H9 (cell line): ENCODE measurements at regions not wholly inside any gene's neighbourhood (a gene's known extent, or its start where the extent isn't known, plus 50 kb on each side); places are given as distances from the start of the nearest gene placed in this dataset.

Source experiments
- DNase-seq: peaks from one replicate; pipeline ENCODE4 v3.0.0-alpha.2; 2017
- H2AFZ ChIP-seq: one replicate; pipeline ENCODE4 v1.6.1; 2013; ENCODE audit warnings: mild to moderate bottlenecking, low read length, control low read depth, moderate library complexity
- H2AK5ac ChIP-seq: 2 replicates; pipeline ENCODE4 v1.6.1; 2013; ENCODE audit warnings: low read length, control low read depth, mixed read lengths; ENCODE audit not compliant: insufficient read length
- H2BK120ac ChIP-seq: one replicate; pipeline ENCODE4 v1.6.1; 2013; ENCODE audit warnings: low read depth, mild to moderate bottlenecking, low read length, control low read depth, inconsistent platforms; ENCODE audit not compliant: poor library complexity, severe bottlenecking
- H2BK12ac ChIP-seq: 2 replicates; pipeline ENCODE4 v1.6.1; 2013; ENCODE audit warnings: low read length, control low read depth, mixed read lengths, low read depth; ENCODE audit not compliant: insufficient read length
- H2BK15ac ChIP-seq: 2 replicates; pipeline ENCODE4 v1.6.1; 2013; ENCODE audit warnings: low read depth, low read length, control low read depth
- H2BK20ac ChIP-seq: one replicate; pipeline ENCODE4 v1.6.1; 2013; ENCODE audit warnings: low read depth, mild to moderate bottlenecking, low read length, control low read depth, inconsistent platforms; ENCODE audit not compliant: poor library complexity, severe bottlenecking
- H2BK5ac ChIP-seq: 2 replicates; pipeline ENCODE4 v1.6.1; 2013; ENCODE audit warnings: low read length, control low read depth, mixed read lengths; ENCODE audit not compliant: insufficient read length
- H3K14ac ChIP-seq: 2 replicates; pipeline ENCODE4 v1.6.1; 2013; ENCODE audit warnings: low read length, control low read depth; ENCODE audit not compliant: insufficient read depth
- H3K18ac ChIP-seq: 2 replicates; pipeline ENCODE4 v1.6.1; 2013; ENCODE audit warnings: low read depth, mild to moderate bottlenecking, mixed read lengths, low read length, control low read depth; ENCODE audit not compliant: insufficient read length
- H3K23ac ChIP-seq: 2 replicates; pipeline ENCODE4 v1.6.1; 2013; ENCODE audit warnings: low read length, control low read depth, mixed read lengths, low read depth; ENCODE audit not compliant: insufficient read length
- H3K23me2 ChIP-seq: 2 replicates; pipeline ENCODE4 v1.6.1; 2013; ENCODE audit warnings: low read depth, mild to moderate bottlenecking, mixed read lengths, low read length, control low read depth; ENCODE audit not compliant: insufficient read length, poor library complexity, severe bottlenecking
- H3K27ac ChIP-seq: 2 replicates; pipeline ENCODE4 v1.5.1; 2013; ENCODE audit warnings: low read length, control low read depth, mixed read lengths, low read depth; ENCODE audit not compliant: insufficient read length
- H3K27me3 ChIP-seq: 2 replicates; pipeline ENCODE4 v1.6.1; 2013; ENCODE audit warnings: low read length, control low read depth, inconsistent platforms; ENCODE audit not compliant: insufficient read depth
- H3K4ac ChIP-seq: 2 replicates; pipeline ENCODE4 v1.6.1; 2013; ENCODE audit warnings: low read depth, mild to moderate bottlenecking, control low read depth, inconsistent platforms, low read length, moderate library complexity
- H3K4me1 ChIP-seq: 2 replicates; pipeline ENCODE4 v1.6.1; 2013; ENCODE audit warnings: low read length, control low read depth, inconsistent platforms; ENCODE audit not compliant: insufficient read depth
- H3K4me2 ChIP-seq: 2 replicates; pipeline ENCODE4 v1.6.1; 2013; ENCODE audit warnings: low read length, control low read depth, mixed read lengths; ENCODE audit not compliant: insufficient read length, insufficient read depth
- H3K56ac ChIP-seq: 2 replicates; pipeline ENCODE4 v1.6.1; 2013; ENCODE audit warnings: low read depth, mild to moderate bottlenecking, mixed read lengths, low read length, control low read depth; ENCODE audit not compliant: insufficient read length
- H3K79me1 ChIP-seq: 2 replicates; pipeline ENCODE4 v1.6.1; 2013; ENCODE audit warnings: low read depth, mild to moderate bottlenecking, moderate library complexity, low read length, control low read depth, inconsistent platforms; ENCODE audit not compliant: insufficient read depth, poor library complexity, severe bottlenecking
- H3K79me2 ChIP-seq: 2 replicates; pipeline ENCODE4 v1.6.1; 2013; ENCODE audit warnings: low read length, control low read depth, inconsistent platforms; ENCODE audit not compliant: insufficient read depth
- H3K9ac ChIP-seq: 2 replicates; pipeline ENCODE4 v1.6.1; 2013; ENCODE audit warnings: low read length, control low read depth, mixed read lengths; ENCODE audit not compliant: insufficient read length; ENCODE audit errors: extremely low read depth
- H3K9me3 ChIP-seq: one replicate; pipeline ENCODE4 v1.6.1; 2013; ENCODE audit warnings: low read depth, low read length, inconsistent platforms; ENCODE audit not compliant: control insufficient read depth
- H3T11ph ChIP-seq: one replicate; pipeline ENCODE4 v1.6.1; 2013; ENCODE audit warnings: mild to moderate bottlenecking, low read length, control low read depth, inconsistent platforms
- H4K20me1 ChIP-seq: one replicate; pipeline ENCODE4 v1.6.1; 2013; ENCODE audit not compliant: control insufficient read depth, insufficient read length, insufficient read depth
- H4K5ac ChIP-seq: 2 replicates; pipeline ENCODE4 v1.6.1; 2013; ENCODE audit warnings: low read depth, mild to moderate bottlenecking, mixed read lengths, low read length, control low read depth; ENCODE audit not compliant: insufficient read length
- H4K8ac ChIP-seq: replicated peaks from 2 replicates; pipeline ENCODE4 v1.6.1; 2013; ENCODE audit warnings: low read length, control low read depth, mixed read lengths, low read depth; ENCODE audit not compliant: insufficient read length
- H4K91ac ChIP-seq: 2 replicates; pipeline ENCODE4 v1.6.1; 2013; ENCODE audit warnings: low read depth, mild to moderate bottlenecking, moderate library complexity, mixed read lengths, low read length, control low read depth; ENCODE audit not compliant: insufficient read length
- H3K27ac Mint-ChIP-seq, 3 experiments: 2 replicates in 2 of 3; 3 replicates in 1 of 3; pipeline ENCODE4 v1.8.0; 2020 to 2021; ENCODE audit warnings: mixed read lengths in 3 of 3, mild to moderate bottlenecking in 1 of 3, moderate library complexity in 1 of 3
- H3K27me3 Mint-ChIP-seq: 2 replicates; pipeline ENCODE4 v1.8.0; 2021; ENCODE audit warnings: low read depth, mild to moderate bottlenecking, moderate library complexity, mixed read lengths
- H3K36me3 Mint-ChIP-seq, 3 experiments: 2 replicates in 2 of 3; 3 replicates in 1 of 3; pipeline ENCODE4 v1.8.0; 2020 to 2021; ENCODE audit warnings: low read depth in 3 of 3, mixed read lengths in 3 of 3; ENCODE audit not compliant: insufficient read depth in 1 of 3
- H3K4me1 Mint-ChIP-seq, 2 experiments: 2 replicates each; pipeline ENCODE4 v1.8.0; 2020; ENCODE audit warnings: mixed read lengths in 2 of 2
- H3K4me3 Mint-ChIP-seq, 2 experiments: 2 replicates in 1 of 2; 3 replicates in 1 of 2; pipeline ENCODE4 v1.8.0; 2020 to 2021; ENCODE audit warnings: mild to moderate bottlenecking in 2 of 2, mixed read lengths in 2 of 2, moderate library complexity in 1 of 2
- H3K9me3 Mint-ChIP-seq, 2 experiments: 2 replicates in 1 of 2; 3 replicates in 1 of 2; pipeline ENCODE4 v1.8.0; 2020; ENCODE audit warnings: mild to moderate bottlenecking in 2 of 2, mixed read lengths in 2 of 2, moderate library complexity in 1 of 2
- CTCF ChIP-seq: fragments of 200-600 bp; sonication (generic); conservative IDR thresholded peaks from 3 replicates; pipeline ENCODE4 v1.8.0; 2021; ENCODE audit warnings: antibody characterized with exemption, mild to moderate bottlenecking
- WGBS: extraction: QIAGEN DNeasy Blood & Tissue Kit; methylation state at CpG from one replicate; pipeline ENCODE4 v1.1.7; 2013; ENCODE audit warnings: missing lambda C conversion rate, low lambda C conversion rate, mixed read lengths; ENCODE audit not compliant: insufficient read length; ENCODE audit errors: extremely low coverage; 5-methylcytosine and 5-hydroxymethylcytosine counted together

- no peak for DNase-seq
- H3T11ph ChIP-seq: no peak overlapping the region
- no peak overlapping the region for H2BK20ac ChIP-seq
- H3K79me2 ChIP-seq: no peaks in the 10 kb centered on the region
- H3K18ac ChIP-seq: no peak overlapping the region
- Mint-ChIP-seq H3K9me3 (peaks cover 3 to 9% of the 10 kb centered on the region in 2 experiments; a peak in 4 of 5 replicates), H3K36me3 (peaks cover 0 to 11% (median 2%) of the 10 kb centered on the region in 3 experiments; a peak in 2 of 7 replicates), H3K27ac (no peak overlapping the region), H3K4me3 (no peak overlapping the region), H3K4me1 (peaks cover 0 to 6% of the 10 kb centered on the region in 2 experiments; a peak in 1 of 4 replicates), H3K27me3 (no peaks in the 10 kb centered on the region)
- H3K9me3 ChIP-seq: no peaks in the 10 kb centered on the region
- H2AFZ ChIP-seq: no peak overlapping the region
- H3K56ac ChIP-seq: no peak overlapping the region
- no peak overlapping the region for H4K91ac ChIP-seq
- H3K27me3 ChIP-seq: no peaks in the 10 kb centered on the region
- no peak overlapping the region for H3K9ac ChIP-seq
- H4K8ac ChIP-seq: no peak overlapping the region
- no peak overlapping the region for H3K4ac ChIP-seq
- no peak overlapping the region for H2BK15ac ChIP-seq
- H2AK5ac ChIP-seq: no peak overlapping the region
- no peak overlapping the region for H4K5ac ChIP-seq
- no peak overlapping the region for H2BK120ac ChIP-seq
- H3K4me1 ChIP-seq: no peaks in the 10 kb centered on the region
- no peaks in the 10 kb centered on the region for H3K79me1 ChIP-seq
- no peaks in the 10 kb centered on the region for H3K23me2 ChIP-seq
- no peak overlapping the region for H2BK12ac ChIP-seq
- H4K20me1 ChIP-seq: no peaks in the 10 kb centered on the region
- no peak overlapping the region for H2BK5ac ChIP-seq
- TF ChIP-seq CTCF: no peak
- no CpG with 5 or more reads among the region's 3 CpGs for WGBS
- no peak overlapping the region for H3K27ac ChIP-seq
- no peak overlapping the region for H3K14ac ChIP-seq
- H3K4me2 ChIP-seq: no peak overlapping the region
- no peak overlapping the region for H3K23ac ChIP-seq
These were observed 83.5 kb upstream of the NAALADL2 start for GRCh38 chr3:174775603-174776002.
